Activated T-cell treated with anti-CD3 and anti-CD28 coated beads for 4 hours (primary cell): ENCODE measurements at regions not wholly inside any gene's neighbourhood (a gene's known extent, or its start where the extent isn't known, plus 50 kb on each side); places are given as distances from the start of the nearest gene placed in this dataset.
"Not testable (repeated sequence)": the region's sequence is repeated elsewhere in the genome, so short reads cannot be mapped to it uniquely, and the experiment has no call there.

ENCODE experiments used
- DNase-seq: peaks from one replicate; pipeline ENCODE4 v3.0.0-alpha.2; 2020

DNA sequence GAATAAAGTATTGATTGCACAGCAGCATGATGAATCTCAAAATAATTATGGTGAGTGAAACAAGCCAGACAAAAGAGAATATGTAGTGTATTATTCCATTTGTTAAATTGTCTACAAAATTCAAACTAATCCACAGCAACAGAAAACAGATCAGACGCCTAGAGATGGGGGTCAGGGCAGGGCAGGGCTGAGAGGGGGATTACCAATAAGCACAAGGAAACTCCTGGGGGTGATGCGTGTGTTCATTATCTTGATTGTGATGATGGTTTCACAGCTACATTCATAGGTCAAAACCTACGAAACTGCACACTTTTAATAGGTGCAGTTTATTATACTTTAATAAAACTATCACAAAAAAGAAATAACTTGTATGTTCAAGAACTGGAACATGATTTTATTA lies 132.7 kb upstream of the CDK6 start:
- no peak for DNase-seq

DNA sequence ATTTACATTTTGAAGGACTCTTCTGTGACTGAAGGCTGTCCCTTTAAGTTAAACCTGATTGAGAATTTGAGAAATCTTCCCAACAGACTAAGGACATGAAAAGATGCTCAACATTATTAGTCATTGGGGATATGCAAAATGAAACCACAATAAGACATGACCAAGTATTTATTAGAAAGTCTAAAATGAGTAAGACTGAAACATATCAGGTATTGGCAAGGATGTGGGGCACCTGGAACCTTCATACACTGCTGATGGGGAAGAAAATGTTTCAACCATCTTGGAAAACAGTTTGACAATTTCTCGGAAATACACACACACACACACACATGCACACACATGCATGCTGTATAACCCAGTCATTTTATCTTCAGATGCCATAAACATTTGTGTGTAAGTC lies 132.1 kb upstream of the CDK6 start:
- no peak for DNase-seq

DNA sequence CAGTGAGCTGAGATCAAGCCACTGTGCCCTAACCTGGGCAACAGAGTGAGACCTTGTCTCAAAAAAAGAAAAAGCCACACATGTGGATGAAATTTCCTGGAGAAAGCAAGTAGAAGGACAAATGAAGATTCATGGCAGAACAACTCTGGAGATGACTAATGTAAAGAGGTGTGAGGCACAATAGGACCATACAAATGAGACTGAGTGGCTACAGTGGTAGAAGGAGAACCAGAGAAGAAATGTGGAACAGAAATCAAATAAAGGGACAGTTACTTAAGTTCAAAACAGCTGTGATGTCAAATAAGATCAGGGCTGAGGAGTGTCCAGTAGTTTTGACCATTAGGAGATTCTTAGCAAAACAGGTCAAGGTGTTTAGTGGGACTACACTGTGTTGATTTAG lies 130.9 kb upstream of the CDK6 start:
- DNase-seq, result no peak

DNA sequence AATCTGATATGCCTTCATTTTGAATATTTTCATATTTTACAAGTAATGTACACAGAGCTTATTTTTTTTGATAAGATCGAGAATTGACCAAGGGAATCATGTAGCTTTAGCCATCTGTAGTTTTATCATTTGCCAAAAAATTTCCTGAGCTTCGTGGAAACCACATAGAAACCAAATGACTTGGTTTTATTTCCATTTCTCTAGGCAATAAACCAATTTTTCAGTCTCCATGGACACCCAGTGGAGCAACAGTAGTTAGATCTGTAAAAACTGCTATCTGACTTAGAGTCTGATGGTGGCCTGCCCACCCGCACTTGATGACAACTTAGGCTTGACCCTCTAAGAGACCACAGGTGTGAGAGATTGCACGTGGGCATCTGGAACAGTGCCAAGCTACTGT lies 127.8 kb upstream of the CDK6 start:
- no peak for DNase-seq

DNA sequence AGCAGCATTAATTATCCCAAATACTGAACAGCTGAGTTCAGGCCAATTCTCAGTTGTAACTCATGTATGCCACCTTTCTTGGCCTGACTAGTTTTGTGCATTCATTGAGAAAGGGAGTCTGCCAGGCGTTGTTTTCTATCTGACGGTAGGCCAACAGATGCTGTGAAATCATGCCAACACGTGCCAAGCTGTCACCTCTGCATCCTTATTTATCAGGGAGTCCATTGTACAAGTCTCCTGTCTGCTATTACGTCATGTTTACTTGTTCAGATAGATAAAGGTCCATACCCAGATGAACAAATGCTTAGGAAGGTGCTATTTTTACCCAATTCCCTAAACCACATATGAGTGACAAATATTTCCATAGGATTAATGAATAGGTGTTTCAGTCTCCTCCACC lies 127.2 kb upstream of the CDK6 start:
- no peak for DNase-seq

DNA sequence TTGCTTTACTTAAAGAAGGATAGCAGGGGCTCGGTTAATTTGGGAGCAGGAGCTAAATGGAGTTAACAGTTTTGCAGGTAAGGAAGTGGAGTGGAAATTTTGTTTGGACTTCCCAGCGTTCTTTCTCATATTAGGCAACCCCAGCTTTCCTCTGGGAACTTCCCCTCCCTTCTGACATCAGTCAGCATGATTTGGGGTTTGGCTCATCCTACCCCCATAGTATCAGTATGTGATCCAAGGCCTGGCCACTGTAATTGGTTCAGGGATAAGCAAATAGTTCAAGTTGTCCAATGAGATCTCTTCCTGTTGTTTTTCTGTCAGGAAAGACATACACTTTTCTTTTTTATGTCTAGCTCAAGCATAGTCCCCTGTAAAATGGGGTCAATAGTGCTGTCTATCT lies 125.6 kb upstream of the CDK6 start:
- no peak for DNase-seq

DNA sequence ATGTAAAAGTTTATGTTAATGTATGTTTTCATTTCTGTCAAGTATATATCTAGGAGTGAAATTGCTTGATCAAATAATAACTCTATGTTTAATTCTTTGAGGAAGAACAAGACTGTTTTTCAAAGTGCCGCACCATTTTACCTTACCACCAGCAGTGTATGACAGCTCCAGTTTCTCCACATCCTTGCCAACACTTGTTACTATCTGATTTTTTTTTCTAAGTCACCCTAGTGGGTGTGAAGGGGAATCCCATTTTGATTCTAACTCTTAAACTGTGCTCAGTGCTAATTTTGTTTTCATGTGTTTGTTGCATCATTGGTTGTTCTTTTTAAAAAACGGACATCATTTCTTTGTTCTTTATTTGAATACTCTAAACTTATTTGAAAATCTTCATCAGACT lies 120.2 kb upstream of the CDK6 start:
- DNase-seq, result no peak

DNA sequence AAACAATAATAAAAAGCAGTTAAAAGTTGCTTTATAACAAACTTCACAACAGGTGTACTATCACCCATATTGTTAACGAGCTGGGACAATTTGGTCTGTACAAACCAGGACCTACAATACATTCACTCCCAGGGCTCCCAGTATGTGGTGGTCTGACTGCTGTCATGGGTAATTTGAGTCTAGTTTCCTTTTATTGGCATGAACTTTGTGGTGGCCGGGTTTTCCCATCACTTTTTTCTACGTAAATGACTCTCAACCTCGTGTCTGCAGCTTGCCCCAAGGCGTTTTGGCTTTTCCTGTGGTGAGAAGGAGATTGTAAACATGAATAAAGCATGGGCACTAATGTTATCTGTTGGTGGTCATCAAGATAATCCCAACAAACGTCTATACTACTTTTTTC lies 118.7 kb upstream of the CDK6 start:
- DNase-seq, result no peak

DNA sequence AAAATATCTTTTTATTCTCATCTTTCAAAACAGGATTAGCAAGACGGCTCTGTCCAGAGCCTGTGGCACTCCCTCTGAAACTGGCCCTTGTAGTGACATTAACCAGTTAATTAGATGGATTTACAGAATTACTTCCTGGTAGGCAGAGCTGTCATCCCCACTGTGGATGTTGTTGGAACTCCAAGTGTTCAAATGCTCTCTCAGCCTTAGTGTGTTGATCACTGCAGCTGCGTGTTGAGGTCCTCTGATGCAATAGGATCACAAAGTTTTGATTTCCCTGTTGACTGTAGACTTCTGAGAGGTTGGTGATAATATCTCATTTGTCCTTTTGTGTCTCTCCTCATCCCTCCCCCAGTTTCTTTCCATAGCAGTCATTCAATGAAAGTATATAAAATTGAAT lies 117.3 kb upstream of the CDK6 start:
- no peak for DNase-seq

DNA sequence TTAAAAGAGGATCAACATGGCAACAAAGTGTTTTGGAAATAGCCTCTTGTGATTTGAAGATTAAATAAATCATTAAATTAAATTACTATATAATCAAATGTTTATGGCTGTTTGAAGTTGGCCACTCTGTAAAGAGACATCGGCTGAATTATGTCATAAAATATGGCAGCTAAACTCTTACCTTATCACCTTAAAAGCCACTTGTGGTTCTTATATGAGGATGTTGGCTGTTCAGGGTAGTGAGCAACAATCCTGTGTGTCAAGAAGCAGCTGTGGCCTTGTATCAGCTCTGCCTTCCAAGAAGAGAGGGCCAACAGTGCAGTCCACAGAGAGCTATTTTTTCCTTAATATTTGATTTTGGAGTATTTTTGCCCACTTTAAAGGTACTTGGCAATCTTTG lies 113.4 kb upstream of the CDK6 start:
- DNase-seq, result no peak

DNA sequence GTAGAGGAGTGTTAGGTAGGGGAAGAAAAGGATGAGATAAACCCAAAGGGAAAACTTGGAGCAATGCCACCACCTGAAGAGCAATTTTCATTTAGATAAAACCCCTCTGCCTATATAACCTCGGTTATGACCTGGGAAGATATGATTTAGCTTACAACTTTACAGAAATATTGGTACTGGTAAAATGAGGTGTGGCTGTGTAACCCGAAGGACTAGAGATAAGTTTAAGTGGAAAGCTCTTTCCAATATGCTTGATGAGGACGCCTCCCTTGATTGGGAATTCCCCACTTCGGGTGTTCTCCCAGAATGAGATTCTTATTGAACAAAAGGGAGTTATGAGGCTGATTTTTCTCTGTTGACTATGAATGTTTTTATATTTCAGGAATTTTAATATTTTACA lies 109.5 kb upstream of the CDK6 start:
- no peak for DNase-seq

DNA sequence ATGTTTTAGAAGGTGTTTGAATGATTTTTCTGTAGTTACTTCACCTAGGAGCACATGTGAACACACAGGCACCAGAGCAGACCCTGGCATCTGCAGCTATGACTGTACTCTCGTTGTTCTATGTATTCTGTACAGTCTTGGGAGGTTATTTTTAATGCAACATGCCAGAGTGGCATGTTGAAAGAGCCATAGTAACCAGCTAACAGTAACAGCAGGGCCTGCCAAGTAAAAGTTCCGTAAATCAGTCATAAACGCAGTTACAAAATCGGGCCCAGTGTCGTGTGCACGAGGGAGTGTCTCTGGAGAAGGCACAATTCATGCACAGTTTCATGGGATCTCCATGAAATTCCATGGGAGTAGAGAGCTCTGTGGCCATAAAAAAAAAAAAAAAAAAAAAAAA lies 108.3 kb upstream of the CDK6 start:
- no peak for DNase-seq

DNA sequence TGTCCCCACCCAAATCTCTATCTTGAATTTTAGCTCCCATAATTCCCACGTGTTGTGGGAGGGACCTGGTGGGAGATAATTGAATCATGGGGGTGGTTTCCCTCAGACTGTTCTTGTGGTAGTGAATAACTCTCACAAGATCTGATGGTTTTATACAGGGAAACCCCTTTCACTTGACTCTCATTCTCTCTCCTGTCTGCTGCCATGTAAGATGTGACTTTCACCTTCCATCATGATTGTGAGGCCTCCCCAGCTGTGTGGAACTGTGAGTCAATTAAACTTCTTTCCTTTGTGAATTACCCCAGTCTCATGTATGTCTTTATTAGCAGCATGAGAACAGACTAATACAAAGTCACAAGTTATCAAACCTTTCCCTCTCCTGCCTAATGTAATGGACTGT lies 106.3 kb upstream of the CDK6 start:
- DNase-seq, result not testable (repeated sequence)

DNA sequence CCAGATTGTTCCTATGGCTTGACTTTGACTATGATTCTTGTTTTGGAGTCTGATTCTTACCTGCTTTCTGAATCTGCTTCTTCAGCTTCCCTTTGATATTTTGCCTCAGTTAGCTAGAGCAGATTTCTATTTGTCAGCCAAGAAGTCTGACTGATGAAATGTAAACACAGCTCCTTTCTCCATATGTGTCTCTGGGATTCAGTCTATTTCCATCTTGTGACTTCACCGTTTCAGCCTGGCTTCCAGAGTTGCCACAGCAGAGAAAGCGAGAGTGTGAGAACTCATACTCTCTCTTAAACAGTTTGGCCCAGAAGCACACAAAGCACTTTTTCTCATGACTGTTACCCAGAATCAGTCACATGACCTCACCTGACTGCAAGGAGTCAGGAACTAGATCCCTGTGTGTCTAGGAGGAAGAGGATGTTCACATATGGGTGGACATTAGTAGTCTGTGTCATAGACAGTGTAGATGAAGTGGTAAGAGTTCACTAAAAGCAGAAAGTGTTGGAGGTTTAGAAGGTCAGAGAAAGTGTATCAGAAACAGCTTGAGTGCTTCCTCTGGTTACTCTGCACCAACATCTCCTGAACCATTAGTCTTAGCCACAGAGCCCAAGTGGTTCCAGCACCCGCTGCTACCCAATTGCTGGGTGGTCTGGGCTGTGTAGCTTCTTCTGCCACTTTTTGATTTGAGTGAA lies 103.4 kb upstream of the CDK6 start:
- DNase-seq, result no peak

DNA sequence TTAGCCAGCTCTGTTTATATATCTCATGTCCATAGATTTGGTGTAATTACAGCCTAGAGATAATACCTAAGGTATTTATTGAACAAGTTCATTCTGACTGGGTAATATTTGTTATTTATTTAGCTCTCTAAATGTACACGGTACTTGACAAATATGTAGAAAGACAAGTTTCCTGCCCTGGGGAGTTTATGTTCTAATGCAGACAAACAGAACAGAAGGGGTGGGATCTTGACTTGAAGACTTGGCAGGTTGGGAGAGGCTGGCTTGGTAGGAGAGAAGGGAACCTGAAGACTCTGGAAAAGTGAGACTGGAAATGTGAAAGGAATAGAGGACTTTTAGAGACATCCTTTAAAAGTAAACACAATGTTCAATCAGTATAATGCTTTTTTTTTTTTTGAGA lies 97.7 kb upstream of the CDK6 start:
- DNase-seq, result no peak

DNA sequence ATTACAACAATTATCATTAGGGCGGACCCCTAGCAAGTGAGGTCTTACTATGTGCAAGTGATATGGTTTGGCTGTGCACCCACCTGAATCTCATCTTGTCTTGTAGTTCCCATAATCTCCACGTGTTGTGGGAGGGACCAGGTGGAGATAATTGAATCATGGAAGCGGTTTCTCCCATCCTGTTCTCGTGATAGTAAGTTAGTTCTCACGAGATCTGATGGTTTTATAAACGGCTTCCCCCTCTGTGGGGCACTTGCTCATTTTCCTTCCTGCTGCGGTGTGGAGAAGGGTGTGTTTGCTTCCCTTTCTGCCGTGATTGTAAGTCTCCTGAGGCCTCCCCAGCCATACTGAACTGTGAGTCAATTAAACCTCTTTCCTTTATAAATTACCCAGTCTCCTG lies 96.1 kb upstream of the CDK6 start:
- DNase-seq, result no peak

DNA sequence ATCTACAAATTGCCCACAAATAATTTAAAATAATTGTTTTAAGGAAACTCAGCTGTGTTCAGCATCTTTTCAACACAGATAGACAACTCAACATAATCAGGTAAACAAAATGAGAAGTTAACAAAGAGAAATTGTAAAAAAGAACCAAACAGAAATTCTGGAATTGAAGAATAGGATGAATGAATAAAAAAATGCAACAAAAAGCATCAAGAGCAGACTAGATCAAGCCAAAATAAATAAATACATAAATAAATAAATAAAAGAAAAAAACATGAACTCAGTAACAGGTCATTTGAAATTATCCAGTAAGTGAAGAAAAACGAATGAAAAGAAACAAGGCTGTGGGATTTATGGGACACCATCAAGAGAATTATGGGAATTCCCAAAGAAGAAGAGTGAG lies 94.0 kb upstream of the CDK6 start:
- no peak for DNase-seq

DNA sequence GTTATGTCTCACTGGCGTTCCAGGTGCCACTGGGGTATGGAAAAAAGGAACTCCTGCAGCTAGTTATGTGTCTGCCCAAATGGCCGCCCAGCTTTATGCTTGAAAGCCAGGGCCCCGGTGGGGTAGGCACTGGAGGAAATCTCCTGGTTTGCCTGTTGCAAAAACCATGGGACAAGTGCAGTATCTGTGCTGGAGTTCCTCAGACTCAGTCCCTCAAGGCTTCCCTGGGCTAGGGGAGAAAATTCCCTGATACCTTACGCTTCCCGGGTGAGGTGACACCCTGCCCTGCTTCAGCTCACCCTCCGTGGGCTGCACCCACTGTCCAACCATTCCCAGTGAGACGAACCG lies 90.3 kb upstream of the CDK6 start:
- DNase-seq, result no peak

DNA sequence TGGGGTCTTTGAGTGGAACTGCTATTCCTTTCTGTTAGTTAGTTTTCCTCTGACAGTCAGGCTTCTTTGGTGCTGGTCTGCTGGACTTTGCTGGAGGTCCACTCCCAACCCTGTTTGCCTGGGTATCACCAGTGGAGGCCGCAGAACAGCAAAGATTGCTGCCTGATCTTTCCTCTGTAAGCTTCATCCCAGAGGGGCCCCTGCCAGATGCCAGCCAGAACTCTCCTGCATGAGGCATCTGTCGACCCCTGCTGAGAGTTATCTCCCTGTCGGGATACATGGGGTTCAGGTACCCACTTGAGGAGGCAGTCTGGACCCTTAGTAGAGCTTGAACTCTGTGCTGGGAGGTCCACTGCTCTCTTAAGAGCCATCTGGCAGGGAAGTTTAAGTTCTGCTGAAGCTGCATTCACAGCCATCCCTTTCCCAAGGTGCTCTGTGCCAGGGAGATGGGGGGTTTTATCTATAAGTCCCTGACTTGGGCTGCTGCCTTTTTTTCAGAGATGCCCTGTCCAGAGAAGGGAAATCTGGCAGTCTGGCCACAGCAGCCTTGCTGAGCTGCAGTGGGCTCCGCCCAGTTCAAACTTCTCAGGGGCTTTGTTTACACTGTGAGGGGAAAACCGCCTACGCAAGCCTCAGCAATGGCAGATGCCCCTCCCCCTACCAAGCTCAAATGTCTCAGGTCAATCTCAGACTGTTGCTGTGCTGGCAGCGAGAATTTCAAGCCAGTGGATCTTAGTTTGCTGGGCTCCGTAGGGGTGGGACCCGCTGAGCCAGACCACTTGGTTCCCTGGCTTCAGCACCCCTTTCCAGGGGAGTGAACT lies 89.7 kb upstream of the CDK6 start:
- DNase-seq, result no peak

DNA sequence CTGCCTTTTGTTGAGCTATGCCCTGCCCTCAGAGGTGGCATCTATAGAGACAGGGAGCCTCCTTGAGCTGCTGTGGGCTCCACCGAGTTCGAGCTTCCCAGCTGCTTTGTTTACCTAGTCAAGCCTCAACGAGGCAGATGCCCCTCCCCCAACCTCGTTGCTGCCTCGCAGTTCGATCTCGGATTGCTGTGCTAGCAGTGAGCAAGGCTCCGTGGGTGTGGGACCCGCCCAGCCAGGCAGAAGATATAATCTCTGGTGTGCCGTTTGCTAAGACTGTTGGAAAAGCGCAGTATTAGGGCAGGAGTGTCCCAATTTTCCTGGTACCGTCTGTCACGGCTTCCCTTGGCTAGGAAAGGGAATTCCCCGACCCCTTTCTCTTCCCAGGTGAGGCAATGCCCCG lies 88.4 kb upstream of the CDK6 start:
- no peak for DNase-seq

DNA sequence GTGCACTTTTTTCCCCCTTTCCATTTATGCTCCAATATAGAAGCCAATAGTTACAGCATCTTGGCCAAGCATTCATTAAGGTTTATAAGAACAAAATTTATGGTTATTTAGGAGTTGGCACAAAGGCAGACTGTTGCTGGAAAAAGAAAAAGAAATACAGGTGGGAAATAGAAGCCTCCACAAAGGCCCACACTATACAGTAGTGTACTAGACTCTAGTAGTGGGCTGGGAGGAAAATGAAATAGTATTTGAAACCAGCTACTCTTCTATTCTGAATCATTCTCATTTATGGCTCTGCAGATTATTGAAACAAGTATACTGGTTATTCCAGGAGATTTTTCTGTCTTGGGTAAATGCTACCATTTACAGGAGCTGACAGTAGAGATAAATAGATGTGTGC lies 80.9 kb upstream of the CDK6 start:
- DNase-seq, result no peak

DNA sequence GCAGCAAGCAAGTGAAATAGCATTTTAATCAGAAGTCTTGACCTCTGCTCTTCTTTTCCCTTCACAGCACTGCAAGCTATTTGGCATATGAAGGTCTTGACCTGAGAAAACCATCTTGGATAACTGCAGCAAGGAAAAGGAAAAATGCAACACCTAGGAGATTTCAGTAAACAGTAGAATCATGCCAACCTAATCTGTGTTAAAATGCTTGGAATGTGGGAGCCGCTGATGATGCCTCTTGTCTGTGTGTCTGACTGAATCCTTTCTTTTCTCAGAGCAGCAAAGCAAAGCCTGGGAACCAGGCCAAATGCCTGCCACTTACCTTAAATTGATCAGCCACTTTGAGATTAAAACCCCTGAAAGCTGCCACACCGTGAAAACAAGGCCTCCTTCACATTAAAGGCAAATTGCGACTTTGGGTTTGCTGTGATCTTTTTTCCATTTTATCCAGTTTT lies 80.4 kb upstream of the CDK6 start:
- DNase-seq, result no peak

DNA sequence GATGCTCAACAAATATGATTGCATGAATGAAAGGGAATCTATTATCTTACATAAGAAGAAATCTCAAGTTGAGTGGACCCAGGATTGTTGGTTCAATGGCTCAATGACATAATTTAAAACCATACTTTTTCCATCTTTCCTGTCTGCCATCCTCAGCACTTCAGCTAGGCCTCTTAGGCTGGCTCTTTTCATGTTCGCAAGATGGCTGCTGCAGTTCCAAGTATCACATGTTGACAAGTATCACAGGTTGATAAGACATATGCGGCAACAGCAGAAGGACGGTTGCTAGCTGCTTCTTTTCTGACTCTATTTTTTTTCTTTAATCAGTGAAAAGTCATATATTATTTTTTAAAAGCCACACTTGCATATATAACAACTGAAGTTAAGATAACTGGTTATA lies 79.0 kb upstream of the CDK6 start:
- no peak for DNase-seq

DNA sequence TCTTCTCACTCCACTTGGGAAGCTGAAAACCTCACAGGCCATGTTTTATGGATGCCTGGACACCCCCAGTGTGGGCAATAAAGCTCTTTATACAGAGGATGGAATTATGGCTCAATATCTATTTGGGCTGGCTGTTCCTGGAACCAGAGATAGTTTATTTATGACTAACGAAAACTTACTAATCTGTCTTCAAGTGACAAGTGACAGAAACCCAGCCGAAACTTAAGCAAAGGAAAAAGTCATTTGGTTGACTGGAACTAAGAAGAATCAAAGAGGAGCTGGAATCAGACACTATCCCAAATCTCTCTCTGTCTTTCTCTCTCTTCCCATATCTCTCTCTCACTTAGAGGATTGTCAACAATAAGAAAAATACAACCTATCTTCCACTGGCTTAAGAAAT lies 78.3 kb upstream of the CDK6 start:
- no peak for DNase-seq

DNA sequence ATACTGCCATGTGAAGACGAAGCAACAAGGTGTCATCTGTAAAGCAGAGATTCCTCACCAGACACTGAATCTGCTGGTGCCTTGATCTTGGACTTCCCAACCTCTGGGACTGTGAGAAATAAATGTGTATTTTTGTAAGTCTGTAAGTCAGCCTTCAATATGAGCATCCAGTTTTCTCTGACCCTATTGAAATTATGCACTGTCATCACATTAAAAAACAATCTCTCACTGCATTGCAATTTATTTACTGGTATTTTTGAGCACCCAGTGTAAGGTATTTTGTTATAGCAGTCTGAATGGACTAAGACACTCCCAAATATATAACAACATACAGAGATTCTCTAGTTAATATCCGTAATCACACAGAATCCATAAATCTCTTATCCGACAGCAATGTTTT lies 77.5 kb upstream of the CDK6 start:
- DNase-seq, result no peak
